Gastrocnemius medialis (tissue), 4 donors: ENCODE measurements at regions not wholly inside any gene's neighbourhood (a gene's known extent, or its start where the extent isn't known, plus 50 kb on each side); places are given as distances from the start of the nearest gene placed in this dataset.

ENCODE experiments used
- CTCF ChIP-seq, 5 experiments: fragments of 450-650 bp in 3 of 5; fragments of 200-600 bp in 2 of 5; sonication (generic) in 2 of 5; IDR thresholded peaks in 4 of 5; conservative IDR thresholded peaks in 1 of 5; 1 replicate in 4 of 5; 2 replicates in 1 of 5; pipeline ENCODE4 v1.5.1; 2016 to 2019; ENCODE audit warnings: antibody characterized with exemption in 5 of 5, mild to moderate bottlenecking in 3 of 5, moderate library complexity in 3 of 5
- POLR2A ChIP-seq, 2 donors: fragments of 450-650 bp; IDR thresholded peaks; one replicate each; pipeline ENCODE4 v1.6.1; 2017; ENCODE audit warnings: antibody characterized with exemption in 2 of 2, mild to moderate bottlenecking in 2 of 2, moderate library complexity in 2 of 2

- TF ChIP-seq CTCF (IDR thresholded peaks at IDR 0.05 in 4 of 5, conservative IDR thresholded peaks at IDR 0.05 in 1 of 5), result no peak
- TF ChIP-seq POLR2A (IDR thresholded peaks at IDR 0.05), result no peak
Observed at GRCh38 chr13:69597088-69597487, 510.5 kb upstream of the ATXN8OS start.
